Ishikawa (cell line): ENCODE measurements at regions not wholly inside any gene's neighbourhood (a gene's known extent, or its start where the extent isn't known, plus 50 kb on each side); places are given as distances from the start of the nearest gene placed in this dataset.

ENCODE experiments used
- CEBPB ChIP-seq: IDR thresholded peaks from 2 replicates; pipeline ENCODE4 v1.6.1; 2012
- CREB1 ChIP-seq: IDR thresholded peaks from 2 replicates; pipeline ENCODE4 v1.6.1; 2012; ENCODE audit warnings: low read depth
- EGR1 ChIP-seq: IDR thresholded peaks from 2 replicates; pipeline ENCODE4 v1.6.1; 2012
- EP300 ChIP-seq: IDR thresholded peaks from 2 replicates; pipeline ENCODE4 v1.6.1; 2012; ENCODE audit warnings: borderline replicate concordance
- FOXM1 ChIP-seq: IDR thresholded peaks from 2 replicates; pipeline ENCODE4 v1.6.1; 2012; ENCODE audit warnings: low read depth, borderline replicate concordance
- MAX ChIP-seq: IDR thresholded peaks from 2 replicates; pipeline ENCODE4 v1.6.1; 2012
- NFIC ChIP-seq: IDR thresholded peaks from 2 replicates; pipeline ENCODE4 v1.6.1; 2012
- RAD21 ChIP-seq: IDR thresholded peaks from 2 replicates; pipeline ENCODE4 v1.6.1; 2012; ENCODE audit warnings: low read depth
- REST ChIP-seq: IDR thresholded peaks from 2 replicates; pipeline ENCODE4 v1.6.1; 2012; ENCODE audit warnings: low read depth, mild to moderate bottlenecking
- TAF1 ChIP-seq: IDR thresholded peaks from 2 replicates; pipeline ENCODE4 v1.6.1; 2012; ENCODE audit warnings: low read depth, mild to moderate bottlenecking
- TCF12 ChIP-seq: IDR thresholded peaks from 2 replicates; pipeline ENCODE4 v1.6.1; 2012; ENCODE audit warnings: low read depth
- TEAD4 ChIP-seq: IDR thresholded peaks from 2 replicates; pipeline ENCODE4 v1.6.1; 2012
- USF1 ChIP-seq: IDR thresholded peaks from 2 replicates; pipeline ENCODE4 v1.6.1; 2012
- YY1 ChIP-seq: IDR thresholded peaks from 2 replicates; pipeline ENCODE4 v1.6.1; 2012; ENCODE audit warnings: low read depth
- ZBTB7A ChIP-seq: IDR thresholded peaks from 2 replicates; pipeline ENCODE4 v1.6.1; 2012; ENCODE audit warnings: low read depth

GRCh38 chr13:53214433-53214832 is 185.8 kb downstream of the OLFM4 start:
- TF ChIP-seq RAD21 (no peak), NFIC (no peak), USF1 (no peak), TAF1 (no peak), YY1 (no peak), CEBPB (no peak), EP300 (no peak), MAX (no peak), REST (no peak), EGR1 (no peak), CREB1 (no peak), TCF12 (no peak), FOXM1 (no peak), TEAD4 (no peak), ZBTB7A (no peak)

- no peak for TF ChIP-seq TEAD4
- no peak for TF ChIP-seq CEBPB
- TF ChIP-seq YY1 = no peak
- no peak for TF ChIP-seq REST
- TF ChIP-seq USF1 = no peak
- TF ChIP-seq NFIC = no peak
- TF ChIP-seq FOXM1 = no peak
- TF ChIP-seq EP300 = no peak
- no peak for TF ChIP-seq TCF12
- no peak for TF ChIP-seq MAX
- TF ChIP-seq TAF1 = no peak
- TF ChIP-seq ZBTB7A = no peak
- TF ChIP-seq EGR1 = no peak
- TF ChIP-seq CREB1 = no peak
- no peak for TF ChIP-seq RAD21
Observed at GRCh38 chr13:53215563-53215962, 186.9 kb downstream of the OLFM4 start.

GRCh38 chr13:53216773-53217172 is 188.2 kb downstream of the OLFM4 start:
- TF ChIP-seq ZBTB7A (no peak), TEAD4 (no peak), MAX (no peak), EGR1 (no peak), CREB1 (no peak), USF1 (no peak), RAD21 (no peak), REST (no peak), EP300 (no peak), FOXM1 (no peak), CEBPB (no peak), TAF1 (no peak), NFIC (no peak), TCF12 (no peak), YY1 (no peak)

GRCh38 chr13:53217194-53217593 is 188.6 kb downstream of the OLFM4 start:
- TF ChIP-seq ZBTB7A = no peak
- TF ChIP-seq FOXM1 = no peak
